ENCODE measurements at regions not wholly inside any gene's neighbourhood (a gene's known extent, or its start where the extent isn't known, plus 50 kb on each side); places are given as distances from the start of the nearest gene placed in this dataset.

GRCh38 chr2:166573391-166573790 lies 79.3 kb upstream of the SCN7A start:
- TF ChIP-seq, protein P1, sequence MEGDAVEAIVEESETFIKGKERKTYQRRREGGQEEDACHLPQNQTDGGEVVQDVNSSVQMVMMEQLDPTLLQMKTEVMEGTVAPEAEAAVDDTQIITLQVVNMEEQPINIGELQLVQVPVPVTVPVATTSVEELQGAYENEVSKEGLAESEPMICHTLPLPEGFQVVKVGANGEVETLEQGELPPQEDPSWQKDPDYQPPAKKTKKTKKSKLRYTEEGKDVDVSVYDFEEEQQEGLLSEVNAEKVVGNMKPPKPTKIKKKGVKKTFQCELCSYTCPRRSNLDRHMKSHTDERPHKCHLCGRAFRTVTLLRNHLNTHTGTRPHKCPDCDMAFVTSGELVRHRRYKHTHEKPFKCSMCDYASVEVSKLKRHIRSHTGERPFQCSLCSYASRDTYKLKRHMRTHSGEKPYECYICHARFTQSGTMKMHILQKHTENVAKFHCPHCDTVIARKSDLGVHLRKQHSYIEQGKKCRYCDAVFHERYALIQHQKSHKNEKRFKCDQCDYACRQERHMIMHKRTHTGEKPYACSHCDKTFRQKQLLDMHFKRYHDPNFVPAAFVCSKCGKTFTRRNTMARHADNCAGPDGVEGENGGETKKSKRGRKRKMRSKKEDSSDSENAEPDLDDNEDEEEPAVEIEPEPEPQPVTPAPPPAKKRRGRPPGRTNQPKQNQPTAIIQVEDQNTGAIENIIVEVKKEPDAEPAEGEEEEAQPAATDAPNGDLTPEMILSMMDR (conservative IDR thresholded peaks at IDR 0.05; ENCODE audit: low read length), result no peak
- TF ChIP-seq EZH2phosphoT487 (IDR thresholded peaks at IDR 0.05; ENCODE audit: borderline replicate concordance, low read depth, low read length), result no peak
